HL-60 (cell line): ENCODE measurements at regions not wholly inside any gene's neighbourhood (a gene's known extent, or its start where the extent isn't known, plus 50 kb on each side); places are given as distances from the start of the nearest gene placed in this dataset.
"Not testable (repeated sequence)": the region's sequence is repeated elsewhere in the genome, so short reads cannot be mapped to it uniquely, and the experiment has no call there.

Source experiments
- DNase-seq, 2 experiments: peaks; one replicate each; pipeline ENCODE4 v3.0.0-alpha.2; 2010 to 2020; ENCODE audit warnings: low read depth in 1 of 2, low spot score in 1 of 2
- H3K27ac ChIP-seq: fragments of 250-450 bp; sonication (Bioruptor Pico); replicated peaks from 2 replicates; pipeline ENCODE4 v1.5.1; 2020; ENCODE audit warnings: mild to moderate bottlenecking, moderate library complexity
- H3K27me3 ChIP-seq: fragments of 250-450 bp; sonication (Bioruptor Pico); 2 replicates; pipeline ENCODE4 v1.5.1; 2021; ENCODE audit warnings: mild to moderate bottlenecking, moderate library complexity; ENCODE audit not compliant: insufficient read depth, poor library complexity, severe bottlenecking
- H3K4me3 ChIP-seq: replicated peaks from 2 replicates; pipeline ENCODE4 v1.5.1; 2011; ENCODE audit warnings: mild to moderate bottlenecking, control low read depth, low read length; ENCODE audit not compliant: insufficient read depth
- CTCF ChIP-seq: IDR thresholded peaks from one replicate; pipeline ENCODE4 v1.5.1; 2011; ENCODE audit warnings: low read length, control low read depth, inconsistent platforms; ENCODE audit not compliant: insufficient read depth
- GABPA ChIP-seq: IDR thresholded peaks from 2 replicates; pipeline ENCODE4 v1.6.1; 2012; ENCODE audit warnings: low read depth
- POLR2AphosphoS5 ChIP-seq: IDR thresholded peaks from 2 replicates; pipeline ENCODE4 v1.6.1; 2012; ENCODE audit warnings: low read depth
- SPI1 ChIP-seq: IDR thresholded peaks from 2 replicates; pipeline ENCODE4 v1.6.1; 2012; ENCODE audit warnings: low read depth, mild to moderate bottlenecking, borderline replicate concordance
- TF ChIP-seq, protein P1 (sequence below): IDR thresholded peaks from 2 replicates; pipeline ENCODE4 v1.6.1; 2012; ENCODE audit warnings: low read depth; ENCODE audit not compliant: insufficient replicate concordance

- no peak for DNase-seq
- Histone ChIP-seq H3K27me3 (no peaks in the 10 kb centered on the region), H3K27ac (no peak overlapping the region), H3K4me3 (no peak overlapping the region)
- TF ChIP-seq CTCF (no peak), SPI1 (no peak), GABPA (no peak), POLR2AphosphoS5 (no peak)
- TF ChIP-seq, protein P1, sequence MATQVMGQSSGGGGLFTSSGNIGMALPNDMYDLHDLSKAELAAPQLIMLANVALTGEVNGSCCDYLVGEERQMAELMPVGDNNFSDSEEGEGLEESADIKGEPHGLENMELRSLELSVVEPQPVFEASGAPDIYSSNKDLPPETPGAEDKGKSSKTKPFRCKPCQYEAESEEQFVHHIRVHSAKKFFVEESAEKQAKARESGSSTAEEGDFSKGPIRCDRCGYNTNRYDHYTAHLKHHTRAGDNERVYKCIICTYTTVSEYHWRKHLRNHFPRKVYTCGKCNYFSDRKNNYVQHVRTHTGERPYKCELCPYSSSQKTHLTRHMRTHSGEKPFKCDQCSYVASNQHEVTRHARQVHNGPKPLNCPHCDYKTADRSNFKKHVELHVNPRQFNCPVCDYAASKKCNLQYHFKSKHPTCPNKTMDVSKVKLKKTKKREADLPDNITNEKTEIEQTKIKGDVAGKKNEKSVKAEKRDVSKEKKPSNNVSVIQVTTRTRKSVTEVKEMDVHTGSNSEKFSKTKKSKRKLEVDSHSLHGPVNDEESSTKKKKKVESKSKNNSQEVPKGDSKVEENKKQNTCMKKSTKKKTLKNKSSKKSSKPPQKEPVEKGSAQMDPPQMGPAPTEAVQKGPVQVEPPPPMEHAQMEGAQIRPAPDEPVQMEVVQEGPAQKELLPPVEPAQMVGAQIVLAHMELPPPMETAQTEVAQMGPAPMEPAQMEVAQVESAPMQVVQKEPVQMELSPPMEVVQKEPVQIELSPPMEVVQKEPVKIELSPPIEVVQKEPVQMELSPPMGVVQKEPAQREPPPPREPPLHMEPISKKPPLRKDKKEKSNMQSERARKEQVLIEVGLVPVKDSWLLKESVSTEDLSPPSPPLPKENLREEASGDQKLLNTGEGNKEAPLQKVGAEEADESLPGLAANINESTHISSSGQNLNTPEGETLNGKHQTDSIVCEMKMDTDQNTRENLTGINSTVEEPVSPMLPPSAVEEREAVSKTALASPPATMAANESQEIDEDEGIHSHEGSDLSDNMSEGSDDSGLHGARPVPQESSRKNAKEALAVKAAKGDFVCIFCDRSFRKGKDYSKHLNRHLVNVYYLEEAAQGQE: no peak
These were observed 657.7 kb downstream of the ETNK1 start for GRCh38 chr12:23282701-23283100.

GRCh38 chr12:23285764-23286530 is 661.0 kb downstream of the ETNK1 start:
- not testable (repeated sequence) for H3K27me3 ChIP-seq, H3K4me3 ChIP-seq, DNase-seq

GRCh38 chr12:23290627-23291330 is 658.7 kb downstream of the SOX5 start:
- no peaks in the 10 kb centered on the region for H3K27me3 ChIP-seq
- H3K4me3 ChIP-seq: no peak overlapping the region
- no peak overlapping the region for H3K27ac ChIP-seq
- no peak for DNase-seq
- no peak for TF ChIP-seq CTCF
- TF ChIP-seq POLR2AphosphoS5: no peak
- TF ChIP-seq, protein P1: no peak
- no peak for TF ChIP-seq GABPA
- TF ChIP-seq SPI1: no peak

More at GRCh38 chr12:23285764-23286530, 661.0 kb downstream of the ETNK1 start:
- not testable (repeated sequence) for H3K27ac ChIP-seq

GRCh38 chr12:23303220-23303619 is 646.2 kb downstream of the SOX5 start:
- Histone ChIP-seq H3K4me3 (no peak overlapping the region), H3K27me3 (no peaks in the 10 kb centered on the region), H3K27ac (no peak overlapping the region)
- DNase-seq: no peak
- TF ChIP-seq SPI1: no peak
- no peak for TF ChIP-seq CTCF
- TF ChIP-seq, protein P1: no peak
- TF ChIP-seq POLR2AphosphoS5: no peak
- TF ChIP-seq GABPA: no peak
